ENCODE measurements at regions not wholly inside any gene's neighbourhood (a gene's known extent, or its start where the extent isn't known, plus 50 kb on each side); places are given as distances from the start of the nearest gene placed in this dataset.

DNA sequence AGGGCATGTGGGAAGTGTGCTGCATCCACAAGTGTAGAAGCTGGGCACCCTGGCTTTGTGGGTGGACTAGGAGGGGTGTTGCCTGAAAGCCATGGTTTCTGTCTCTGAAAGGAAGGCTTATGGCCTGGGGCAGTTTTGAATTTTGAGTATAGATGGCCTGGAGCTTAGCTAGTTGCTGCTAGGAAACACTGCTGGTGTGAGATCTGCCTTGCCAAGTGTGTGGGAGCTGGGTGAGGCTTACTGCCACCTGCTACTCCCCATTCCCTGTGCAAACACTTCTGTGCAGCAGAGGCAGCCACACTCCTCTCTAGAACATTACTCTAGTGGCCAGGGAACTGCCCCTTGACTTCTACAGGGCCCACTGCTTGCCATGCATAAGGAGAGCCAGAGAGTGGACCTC is 831.7 kb upstream of the LRRTM1 start:
- DNase-seq (no peak), ATAC-seq (ENCODE audit: low FRiP score in 2 of 2) (peak in 1 of 2 donors; percentile 49)
- Histone ChIP-seq H3K27me3 (no peaks in the 10 kb centered on the region), H3K36me3 (no peaks in the 10 kb centered on the region), H3K4me3 (no peak overlapping the region), H3K4me1 (no peaks in the 10 kb centered on the region), H3K27ac (no peak overlapping the region), H3K9me3 (peaks cover 0 to 9% (median 4%) of the 10 kb centered on the region in 4 donors)
- no peak for TF ChIP-seq POLR2AphosphoS5 (IDR thresholded peaks at IDR 0.05)

DNA sequence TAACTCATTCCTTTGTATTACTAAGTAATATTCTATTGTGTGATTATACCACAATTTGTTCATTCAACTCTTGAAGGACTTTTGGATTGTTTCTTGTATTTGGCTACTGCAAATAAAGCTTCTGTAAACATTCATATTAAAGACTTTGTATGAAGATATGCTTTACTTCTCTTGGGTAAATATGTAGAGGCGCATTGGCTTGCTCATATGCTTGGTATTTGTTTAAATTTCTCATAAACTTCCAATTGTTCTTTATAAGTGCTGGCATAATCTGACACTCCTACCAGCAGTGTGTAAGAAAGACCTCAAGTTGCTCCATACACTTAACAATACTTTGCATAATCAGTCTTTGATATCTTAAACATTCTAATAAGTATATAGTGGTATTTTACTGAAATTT is 792.8 kb upstream of the LRRTM1 start:
- 69 to 81% methylated on average over 1 of the region's 1 CpG for WGBS, 2 donors
- ATAC-seq (ENCODE audit: low FRiP score in 2 of 2) (no peak), DNase-seq (no peak)
- Histone ChIP-seq H3K9me3 (no peaks in the 10 kb centered on the region), H3K27ac (no peak overlapping the region), H3K36me3 (no peaks in the 10 kb centered on the region), H3K4me1 (no peaks in the 10 kb centered on the region), H3K4me3 (no peak overlapping the region), H3K27me3 (no peaks in the 10 kb centered on the region)
- TF ChIP-seq POLR2AphosphoS5 (IDR thresholded peaks at IDR 0.05) (no peak), EP300 (IDR thresholded peaks at IDR 0.05) (no peak), POLR2A (IDR thresholded peaks at IDR 0.05) (no peak)
- TF ChIP-seq, protein P1, sequence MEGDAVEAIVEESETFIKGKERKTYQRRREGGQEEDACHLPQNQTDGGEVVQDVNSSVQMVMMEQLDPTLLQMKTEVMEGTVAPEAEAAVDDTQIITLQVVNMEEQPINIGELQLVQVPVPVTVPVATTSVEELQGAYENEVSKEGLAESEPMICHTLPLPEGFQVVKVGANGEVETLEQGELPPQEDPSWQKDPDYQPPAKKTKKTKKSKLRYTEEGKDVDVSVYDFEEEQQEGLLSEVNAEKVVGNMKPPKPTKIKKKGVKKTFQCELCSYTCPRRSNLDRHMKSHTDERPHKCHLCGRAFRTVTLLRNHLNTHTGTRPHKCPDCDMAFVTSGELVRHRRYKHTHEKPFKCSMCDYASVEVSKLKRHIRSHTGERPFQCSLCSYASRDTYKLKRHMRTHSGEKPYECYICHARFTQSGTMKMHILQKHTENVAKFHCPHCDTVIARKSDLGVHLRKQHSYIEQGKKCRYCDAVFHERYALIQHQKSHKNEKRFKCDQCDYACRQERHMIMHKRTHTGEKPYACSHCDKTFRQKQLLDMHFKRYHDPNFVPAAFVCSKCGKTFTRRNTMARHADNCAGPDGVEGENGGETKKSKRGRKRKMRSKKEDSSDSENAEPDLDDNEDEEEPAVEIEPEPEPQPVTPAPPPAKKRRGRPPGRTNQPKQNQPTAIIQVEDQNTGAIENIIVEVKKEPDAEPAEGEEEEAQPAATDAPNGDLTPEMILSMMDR (IDR thresholded peaks at IDR 0.05) = no peak

DNA sequence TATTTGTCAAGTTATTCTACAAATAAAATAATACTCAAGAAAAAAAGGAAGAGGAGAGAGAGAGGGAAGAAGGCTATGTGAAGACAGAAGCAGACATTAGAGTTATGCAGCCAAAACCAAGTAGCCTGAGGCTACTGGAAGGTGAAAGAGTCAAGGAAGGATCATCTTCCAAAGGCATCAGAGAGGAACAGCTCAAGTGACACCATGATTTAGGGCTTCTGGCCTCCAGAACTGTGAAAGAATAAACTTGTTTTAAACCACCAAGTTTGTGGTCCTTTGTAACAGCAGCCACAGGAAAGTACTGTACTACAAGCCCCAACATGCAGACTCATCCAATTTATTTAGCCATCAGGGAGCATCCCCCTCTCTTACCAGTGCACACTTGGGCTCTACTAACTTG is 788.5 kb upstream of the LRRTM1 start:
- no peak for ATAC-seq (ENCODE audit: low FRiP score in 2 of 2)

GRCh38 chr2:81087646-81088045 is 783.1 kb upstream of the LRRTM1 start:
- DNase-seq (no peak), ATAC-seq (ENCODE audit: low FRiP score in 2 of 2) (no peak)
- Histone ChIP-seq H3K4me3 (no peak overlapping the region), H3K27me3 (no peaks in the 10 kb centered on the region), H3K27ac (no peak overlapping the region), H3K4me1 (no peaks in the 10 kb centered on the region), H3K36me3 (no peaks in the 10 kb centered on the region), H3K9me3 (no peaks in the 10 kb centered on the region)
- TF ChIP-seq EP300 (IDR thresholded peaks at IDR 0.05) (no peak), POLR2A (IDR thresholded peaks at IDR 0.05) (no peak), POLR2AphosphoS5 (IDR thresholded peaks at IDR 0.05) (no peak)
- TF ChIP-seq, protein P1 (IDR thresholded peaks at IDR 0.05) = no peak
- WGBS, 2 donors = 57 to 73% methylated on average over 3 of the region's 3 CpGs

More for the DNA sequence above, 788.5 kb upstream of the LRRTM1 start:
- Histone ChIP-seq H3K36me3 (no peaks in the 10 kb centered on the region), H3K4me1 (no peaks in the 10 kb centered on the region), H3K4me3 (no peak overlapping the region), H3K27ac (no peak overlapping the region), H3K27me3 (no peaks in the 10 kb centered on the region), H3K9me3 (no peaks in the 10 kb centered on the region)
- no peak for DNase-seq
- TF ChIP-seq EP300 (IDR thresholded peaks at IDR 0.05) (no peak), POLR2A (IDR thresholded peaks at IDR 0.05) (no peak), POLR2AphosphoS5 (IDR thresholded peaks at IDR 0.05) (no peak)
- TF ChIP-seq, protein P1 (IDR thresholded peaks at IDR 0.05) = no peak

DNA sequence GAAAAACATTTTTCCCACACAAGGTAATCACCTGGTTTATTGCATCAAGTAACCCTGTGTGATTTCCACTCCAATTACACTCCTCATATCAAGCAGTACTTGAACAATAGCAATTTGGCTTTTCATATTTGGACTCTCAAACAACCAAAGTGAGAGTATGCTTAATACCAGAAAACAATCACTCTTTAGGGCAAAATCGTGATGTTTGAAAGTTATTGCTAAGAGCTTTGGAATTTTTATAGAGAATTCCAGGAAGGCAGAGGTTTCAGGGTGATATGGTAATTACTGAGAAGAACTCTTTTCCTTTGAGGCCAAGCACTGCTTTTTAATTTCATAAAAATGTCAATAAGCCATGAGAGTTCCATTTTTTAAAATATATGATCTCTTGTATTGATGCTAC is 779.5 kb upstream of the LRRTM1 start:
- H3K4me3 ChIP-seq = no peak overlapping the region
- ATAC-seq (ENCODE audit: low FRiP score in 2 of 2) (no peak), DNase-seq (no peak)
- no peak overlapping the region for H3K27ac ChIP-seq
- H3K36me3 ChIP-seq = no peaks in the 10 kb centered on the region
- no peaks in the 10 kb centered on the region for H3K9me3 ChIP-seq
- TF ChIP-seq, protein P1 (IDR thresholded peaks at IDR 0.05) = no peak
- TF ChIP-seq POLR2A (IDR thresholded peaks at IDR 0.05) (no peak), POLR2AphosphoS5 (IDR thresholded peaks at IDR 0.05) (no peak), EP300 (IDR thresholded peaks at IDR 0.05) (no peak)
- H3K27me3 ChIP-seq = no peaks in the 10 kb centered on the region
- WGBS, 2 donors = 40 to 47% methylated on average over 1 of the region's 1 CpG
- no peaks in the 10 kb centered on the region for H3K4me1 ChIP-seq

Measured in upper lobe of left lung (tissue), 6 donors.